Lower leg skin (tissue), 4 donors: ENCODE measurements at regions not wholly inside any gene's neighbourhood (a gene's known extent, or its start where the extent isn't known, plus 50 kb on each side); places are given as distances from the start of the nearest gene placed in this dataset.

ENCODE experiments used
- DNase-seq, 2 donors: peaks; one replicate each; pipeline ENCODE4 v3.0.0-alpha.2; 2019; ENCODE audit warnings: low spot score in 2 of 2
- H3K4me3 ChIP-seq: fragments of 200-600 bp; sonication (generic); 2 replicates; pipeline ENCODE4 v1.5.1; 2017; ENCODE audit warnings: mild to moderate bottlenecking, low read depth; ENCODE audit not compliant: poor library complexity, severe bottlenecking
- POLR2A ChIP-seq, 2 donors: fragments of 450-650 bp; IDR thresholded peaks; one replicate each; pipeline ENCODE4 v1.6.1; 2016 to 2017; ENCODE audit warnings: antibody characterized with exemption in 2 of 2, mild to moderate bottlenecking in 1 of 2, moderate library complexity in 1 of 2
- WGBS, 2 donors: methylation state at CpG; one replicate each; pipeline ENCODE4 v1.1.5; 2018; 5-methylcytosine and 5-hydroxymethylcytosine counted together
- intact Hi-C: fragments of 100-400 bp; cut with DNase I; formaldehyde crosslinking; loops from one replicate; pipeline ENCODE4 v1.15.0; 2023; ENCODE audit warnings: low total_unique reads
- TF ChIP-seq, protein P1 (sequence below), 3 donors: fragments of 450-650 bp; IDR thresholded peaks; one replicate each; pipeline ENCODE4 v1.5.1; 2016; ENCODE audit warnings: antibody characterized with exemption in 3 of 3, mild to moderate bottlenecking in 3 of 3, moderate library complexity in 2 of 3

DNA sequence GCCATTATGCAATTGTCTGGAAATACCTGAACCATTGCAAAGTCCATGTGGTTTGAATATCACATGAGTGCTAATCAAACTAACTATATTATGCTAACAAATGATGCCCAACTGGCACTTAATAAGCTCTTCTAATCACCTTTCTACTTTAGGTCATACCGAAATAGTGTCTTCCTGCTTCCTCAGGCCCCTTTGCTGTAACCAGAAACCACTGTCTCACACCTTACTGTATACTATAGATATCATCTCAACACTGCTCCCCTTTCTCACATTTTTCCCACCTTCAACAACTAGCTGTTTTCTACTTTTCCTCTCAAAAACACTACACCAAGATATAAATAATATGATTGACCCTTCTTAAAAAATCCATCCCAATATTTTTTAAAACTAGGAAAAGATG lies 633.9 kb downstream of the BCL11A start:
- TF ChIP-seq, protein P1, sequence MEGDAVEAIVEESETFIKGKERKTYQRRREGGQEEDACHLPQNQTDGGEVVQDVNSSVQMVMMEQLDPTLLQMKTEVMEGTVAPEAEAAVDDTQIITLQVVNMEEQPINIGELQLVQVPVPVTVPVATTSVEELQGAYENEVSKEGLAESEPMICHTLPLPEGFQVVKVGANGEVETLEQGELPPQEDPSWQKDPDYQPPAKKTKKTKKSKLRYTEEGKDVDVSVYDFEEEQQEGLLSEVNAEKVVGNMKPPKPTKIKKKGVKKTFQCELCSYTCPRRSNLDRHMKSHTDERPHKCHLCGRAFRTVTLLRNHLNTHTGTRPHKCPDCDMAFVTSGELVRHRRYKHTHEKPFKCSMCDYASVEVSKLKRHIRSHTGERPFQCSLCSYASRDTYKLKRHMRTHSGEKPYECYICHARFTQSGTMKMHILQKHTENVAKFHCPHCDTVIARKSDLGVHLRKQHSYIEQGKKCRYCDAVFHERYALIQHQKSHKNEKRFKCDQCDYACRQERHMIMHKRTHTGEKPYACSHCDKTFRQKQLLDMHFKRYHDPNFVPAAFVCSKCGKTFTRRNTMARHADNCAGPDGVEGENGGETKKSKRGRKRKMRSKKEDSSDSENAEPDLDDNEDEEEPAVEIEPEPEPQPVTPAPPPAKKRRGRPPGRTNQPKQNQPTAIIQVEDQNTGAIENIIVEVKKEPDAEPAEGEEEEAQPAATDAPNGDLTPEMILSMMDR (IDR thresholded peaks at IDR 0.05) = no peak
- no peak for TF ChIP-seq POLR2A (IDR thresholded peaks at IDR 0.05)
- WGBS, 2 donors = 83 to 95% methylated on average over 1 of the region's 1 CpG
- DNase-seq = no peak
- intact Hi-C loops = no loop called here
- H3K4me3 ChIP-seq = no peak overlapping the region

DNA sequence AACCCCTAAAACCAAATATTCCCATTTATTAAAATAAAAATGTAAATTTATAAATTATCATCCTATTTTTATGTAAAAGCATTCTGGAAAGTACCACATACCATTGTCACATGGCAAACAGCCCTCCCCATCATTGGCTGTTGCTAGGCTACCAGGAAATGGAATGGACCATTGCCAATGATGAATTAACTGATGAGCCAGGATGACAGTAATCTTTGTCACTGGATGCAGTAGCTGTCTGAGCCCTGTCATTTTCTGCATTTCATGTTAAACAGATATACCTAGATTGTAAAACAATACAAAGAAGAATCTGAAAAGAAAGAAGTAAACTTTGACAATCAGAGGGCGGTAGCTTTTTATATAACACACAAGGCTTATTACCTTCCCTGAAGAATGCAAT lies 641.4 kb downstream of the BCL11A start:
- no peak for DNase-seq
- 0 to 48% methylated on average over 1 of the region's 1 CpG for WGBS, 2 donors
- intact Hi-C loops = no loop called here
- H3K4me3 ChIP-seq = no peak overlapping the region
- TF ChIP-seq, protein P1 (IDR thresholded peaks at IDR 0.05) = no peak
- TF ChIP-seq POLR2A (IDR thresholded peaks at IDR 0.05) = no peak

DNA sequence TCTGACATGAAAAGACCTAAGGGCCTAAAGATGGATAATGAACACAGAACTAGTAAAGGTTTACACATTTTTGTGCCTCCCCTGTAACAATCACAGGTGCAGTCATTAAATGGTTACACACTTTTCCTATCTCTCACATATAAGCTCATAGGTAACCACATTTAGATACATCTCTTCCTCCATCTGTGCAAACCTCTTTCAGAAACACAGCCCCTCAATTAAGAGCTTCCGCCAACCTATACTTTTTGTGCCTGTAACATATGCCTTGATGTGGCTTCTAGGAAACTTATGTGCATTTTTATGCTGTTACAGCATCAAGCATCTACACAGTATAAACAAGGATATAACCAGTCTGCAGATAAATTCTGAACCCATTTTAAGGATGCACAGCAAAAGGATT lies 643.3 kb downstream of the BCL11A start:
- intact Hi-C loops = no loop called here
- TF ChIP-seq POLR2A (IDR thresholded peaks at IDR 0.05) = no peak
- TF ChIP-seq, protein P1 (IDR thresholded peaks at IDR 0.05) = no peak
- 87 to 94% methylated on average over 1 of the region's 1 CpG for WGBS, 2 donors
- no peak for DNase-seq
- no peak overlapping the region for H3K4me3 ChIP-seq

DNA sequence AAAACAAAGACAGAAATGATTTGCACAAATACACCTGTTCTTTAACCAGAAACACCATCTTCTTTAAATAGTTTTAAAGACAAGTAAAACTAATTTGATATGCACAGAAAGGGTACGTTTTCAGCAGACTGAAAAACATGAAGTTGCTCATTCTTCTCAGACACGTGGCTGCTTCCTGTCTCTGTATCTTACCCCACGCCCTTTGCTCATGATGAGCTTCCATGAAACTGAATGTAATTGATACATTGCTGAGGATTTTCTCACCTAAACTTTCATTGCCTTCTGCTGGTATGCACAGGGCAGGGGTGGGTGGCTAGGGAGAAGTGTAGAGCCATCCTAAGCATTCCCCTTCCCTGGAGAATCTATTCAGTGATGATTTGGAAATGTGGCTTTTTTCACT lies 644.3 kb downstream of the BCL11A start:
- TF ChIP-seq, protein P1 (IDR thresholded peaks at IDR 0.05) = no peak
- no peak for TF ChIP-seq POLR2A (IDR thresholded peaks at IDR 0.05)
- intact Hi-C loops = no loop called here
- no peak overlapping the region for H3K4me3 ChIP-seq
- DNase-seq = no peak
- WGBS, 2 donors = 68 to 72% methylated on average over 3 of the region's 3 CpGs

DNA sequence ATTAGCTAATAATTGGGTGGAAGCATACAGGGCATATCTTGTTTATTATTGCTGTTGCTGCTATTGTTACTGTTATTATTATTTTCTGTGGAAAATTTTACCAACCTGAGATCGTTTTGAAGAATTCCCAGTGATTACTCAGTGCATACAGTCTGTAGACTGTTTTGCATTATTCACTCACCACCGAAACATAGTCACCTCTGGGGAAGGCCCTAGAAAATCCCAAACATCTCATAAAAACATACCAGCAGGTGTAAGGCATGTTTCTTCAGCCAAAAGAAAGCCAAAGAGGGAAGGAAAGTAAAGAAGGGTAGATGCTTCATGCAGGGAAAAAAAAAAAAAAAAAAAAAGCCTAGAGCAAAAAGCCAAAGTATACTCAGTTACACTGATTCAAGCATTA lies 647.7 kb downstream of the BCL11A start:
- no peak for DNase-seq
- intact Hi-C loops = no loop called here
- TF ChIP-seq, protein P1 (IDR thresholded peaks at IDR 0.05) = no peak
- TF ChIP-seq POLR2A (IDR thresholded peaks at IDR 0.05) = no peak
- WGBS, 2 donors = 67 to 71% methylated on average over 2 of the region's 2 CpGs
- no peak overlapping the region for H3K4me3 ChIP-seq

DNA sequence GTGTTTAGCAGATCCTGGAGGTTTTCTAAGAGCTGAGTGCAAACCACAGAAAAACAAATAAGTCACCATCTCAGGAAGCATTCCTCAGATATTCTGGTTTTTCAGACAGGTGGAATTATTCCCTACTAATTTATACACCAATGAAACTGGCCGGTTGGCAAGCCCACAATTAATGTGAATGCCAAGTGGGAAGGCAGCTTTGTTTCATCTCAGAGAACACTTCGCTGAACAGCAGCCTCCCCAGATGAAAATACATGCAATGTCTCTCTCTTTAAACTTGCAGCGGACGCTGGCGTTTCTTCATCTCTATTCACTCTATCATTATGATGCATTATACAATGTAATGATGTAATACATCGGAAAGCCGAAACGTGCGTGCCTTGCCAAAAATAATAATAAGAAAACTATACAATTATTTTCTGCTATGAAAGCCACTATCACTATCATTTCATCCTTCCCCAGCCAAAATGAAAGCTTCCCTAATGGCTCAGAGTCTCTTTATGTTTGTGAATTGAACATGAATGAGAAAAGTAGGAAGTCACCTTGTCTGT lies 649.4 kb downstream of the BCL11A start:
- no peak overlapping the region for H3K4me3 ChIP-seq
- whole genome bisulfite sequencing, 2 donors = 72 to 74% methylated on average over 9 of the region's 9 CpGs
- TF ChIP-seq, protein P1 (IDR thresholded peaks at IDR 0.05) = no peak
- intact Hi-C loops = no loop called here
- no peak for DNase-seq
